ENCODE measurements at regions not wholly inside any gene's neighbourhood (a gene's known extent, or its start where the extent isn't known, plus 50 kb on each side); places are given as distances from the start of the nearest gene placed in this dataset.

- no peaks in the 10 kb centered on the region for H3K27me3 ChIP-seq (ENCODE audit: control insufficient read depth, insufficient read depth, low read length, poor library complexity, severe bottlenecking)
- H3K36me3 ChIP-seq (ENCODE audit: control insufficient read depth, insufficient read depth, low read length), result no peaks in the 10 kb centered on the region
- WGBS, 2 experiments, result 89 to 96% methylated on average over 2 to 3 of the region's 3 CpGs
- H3K4me1 ChIP-seq (ENCODE audit: control insufficient read depth, insufficient read depth, low read length), result no peaks in the 10 kb centered on the region
- no peak overlapping the region for H3K4me3 ChIP-seq (ENCODE audit: insufficient read depth, low read depth, low read length)
- no peak overlapping the region for H3K27ac ChIP-seq (ENCODE audit: insufficient read depth, low read depth, low read length, poor library complexity, severe bottlenecking)
- H3K9me3 ChIP-seq (ENCODE audit: control insufficient read depth, low read length), result no peaks in the 10 kb centered on the region
These were observed 53.5 kb upstream of the DCBLD2 start for GRCh38 chr3:98954791-98955604.

- H3K4me3 ChIP-seq (ENCODE audit: insufficient read depth, low read depth, low read length), result no peak overlapping the region
- H3K27ac ChIP-seq (ENCODE audit: insufficient read depth, low read depth, low read length, poor library complexity, severe bottlenecking), result no peak overlapping the region
- H3K9me3 ChIP-seq (ENCODE audit: control insufficient read depth, low read length), result no peaks in the 10 kb centered on the region
- no peaks in the 10 kb centered on the region for H3K36me3 ChIP-seq (ENCODE audit: control insufficient read depth, insufficient read depth, low read length)
- no peaks in the 10 kb centered on the region for H3K27me3 ChIP-seq (ENCODE audit: control insufficient read depth, insufficient read depth, low read length, poor library complexity, severe bottlenecking)
- WGBS, 2 experiments, result no CpG with 5 or more reads among the region's 1 CpG
- no peaks in the 10 kb centered on the region for H3K4me1 ChIP-seq (ENCODE audit: control insufficient read depth, insufficient read depth, low read length)
These were observed 52.7 kb upstream of the DCBLD2 start for GRCh38 chr3:98954242-98954641.

GRCh38 chr3:98952404-98952803 lies 50.9 kb upstream of the DCBLD2 start:
- H3K4me1 ChIP-seq (ENCODE audit: control insufficient read depth, insufficient read depth, low read length), result no peaks in the 10 kb centered on the region
- no peaks in the 10 kb centered on the region for H3K9me3 ChIP-seq (ENCODE audit: control insufficient read depth, low read length)
- no peak overlapping the region for H3K4me3 ChIP-seq (ENCODE audit: insufficient read depth, low read depth, low read length)
- no peaks in the 10 kb centered on the region for H3K27me3 ChIP-seq (ENCODE audit: control insufficient read depth, insufficient read depth, low read length, poor library complexity, severe bottlenecking)
- no peak overlapping the region for H3K27ac ChIP-seq (ENCODE audit: insufficient read depth, low read depth, low read length, poor library complexity, severe bottlenecking)
- 97 to 100% methylated on average over 1 of the region's 1 CpG for WGBS, 2 experiments
- no peaks in the 10 kb centered on the region for H3K36me3 ChIP-seq (ENCODE audit: control insufficient read depth, insufficient read depth, low read length)
